ENCODE measurements at regions not wholly inside any gene's neighbourhood (a gene's known extent, or its start where the extent isn't known, plus 50 kb on each side); places are given as distances from the start of the nearest gene placed in this dataset.

- TF ChIP-seq, protein P1, sequence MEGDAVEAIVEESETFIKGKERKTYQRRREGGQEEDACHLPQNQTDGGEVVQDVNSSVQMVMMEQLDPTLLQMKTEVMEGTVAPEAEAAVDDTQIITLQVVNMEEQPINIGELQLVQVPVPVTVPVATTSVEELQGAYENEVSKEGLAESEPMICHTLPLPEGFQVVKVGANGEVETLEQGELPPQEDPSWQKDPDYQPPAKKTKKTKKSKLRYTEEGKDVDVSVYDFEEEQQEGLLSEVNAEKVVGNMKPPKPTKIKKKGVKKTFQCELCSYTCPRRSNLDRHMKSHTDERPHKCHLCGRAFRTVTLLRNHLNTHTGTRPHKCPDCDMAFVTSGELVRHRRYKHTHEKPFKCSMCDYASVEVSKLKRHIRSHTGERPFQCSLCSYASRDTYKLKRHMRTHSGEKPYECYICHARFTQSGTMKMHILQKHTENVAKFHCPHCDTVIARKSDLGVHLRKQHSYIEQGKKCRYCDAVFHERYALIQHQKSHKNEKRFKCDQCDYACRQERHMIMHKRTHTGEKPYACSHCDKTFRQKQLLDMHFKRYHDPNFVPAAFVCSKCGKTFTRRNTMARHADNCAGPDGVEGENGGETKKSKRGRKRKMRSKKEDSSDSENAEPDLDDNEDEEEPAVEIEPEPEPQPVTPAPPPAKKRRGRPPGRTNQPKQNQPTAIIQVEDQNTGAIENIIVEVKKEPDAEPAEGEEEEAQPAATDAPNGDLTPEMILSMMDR (IDR thresholded peaks at IDR 0.05; ENCODE audit: low read depth, low read length), result no peak
- no peak for TF ChIP-seq EZH2phosphoT487 (IDR thresholded peaks at IDR 0.05; ENCODE audit: low read depth)
Observed at GRCh38 chr17:68789203-68789962, 165.8 kb downstream of the ABCA8 start.

Data from OCI-LY3 (cell line).